Spleen (tissue), 7 donors: ENCODE measurements at regions not wholly inside any gene's neighbourhood (a gene's known extent, or its start where the extent isn't known, plus 50 kb on each side); places are given as distances from the start of the nearest gene placed in this dataset.

Source experiments
- POLR2A ChIP-seq, 3 donors: fragments of 450-650 bp; IDR thresholded peaks; one replicate each; pipeline ENCODE4 v1.5.1; 2017; ENCODE audit warnings: antibody characterized with exemption in 3 of 3, mild to moderate bottlenecking in 1 of 3
- POLR2AphosphoS5 ChIP-seq, 3 donors: sonication (generic); formaldehyde crosslinking; IDR thresholded peaks; one replicate each; pipeline ENCODE4 v1.5.1; 2017; ENCODE audit warnings: antibody characterized with exemption in 3 of 3
- TF ChIP-seq, protein P1 (sequence below), 11 experiments: fragments of 200-600 bp in 7 of 11; fragments of 450-650 bp in 4 of 11; sonication (generic) in 4 of 11; IDR thresholded peaks in 8 of 11; conservative IDR thresholded peaks in 3 of 11; 1 replicate in 7 of 11; 2 replicates in 4 of 11; pipeline versions ENCODE4 v1.4.0 to v1.8.0; 2016 to 2021; ENCODE audit warnings: antibody characterized with exemption in 11 of 11, inconsistent platforms in 4 of 11, mild to moderate bottlenecking in 1 of 11
- donor health status: DM: no; HTN: no; CAD: no; lungs with moderate emphysema.
- donor health status: DM: no; HTN: no; CAD: no.
- donor health status: DM: no; HTN: no; CAD: no.

DNA sequence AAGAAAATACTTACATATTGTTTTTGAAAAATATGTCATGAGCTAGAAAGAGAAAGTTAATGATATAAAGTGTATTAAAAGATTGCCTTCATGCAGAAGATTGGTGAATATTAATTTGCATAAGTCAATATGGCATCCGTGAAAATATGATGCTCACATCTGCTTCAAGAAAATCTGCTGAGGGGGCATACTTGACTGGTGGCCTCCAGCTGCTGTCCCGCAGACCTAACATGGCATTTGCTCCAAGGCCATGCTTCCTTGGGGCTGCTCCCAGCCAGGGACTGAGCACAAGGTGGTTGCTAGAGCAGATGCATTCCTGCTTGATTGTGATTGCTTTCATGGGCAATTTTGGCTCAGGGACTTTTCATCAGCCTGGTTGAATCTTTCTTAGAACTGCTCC, 133.8 kb downstream of the TTC6 start:
- TF ChIP-seq, protein P1, sequence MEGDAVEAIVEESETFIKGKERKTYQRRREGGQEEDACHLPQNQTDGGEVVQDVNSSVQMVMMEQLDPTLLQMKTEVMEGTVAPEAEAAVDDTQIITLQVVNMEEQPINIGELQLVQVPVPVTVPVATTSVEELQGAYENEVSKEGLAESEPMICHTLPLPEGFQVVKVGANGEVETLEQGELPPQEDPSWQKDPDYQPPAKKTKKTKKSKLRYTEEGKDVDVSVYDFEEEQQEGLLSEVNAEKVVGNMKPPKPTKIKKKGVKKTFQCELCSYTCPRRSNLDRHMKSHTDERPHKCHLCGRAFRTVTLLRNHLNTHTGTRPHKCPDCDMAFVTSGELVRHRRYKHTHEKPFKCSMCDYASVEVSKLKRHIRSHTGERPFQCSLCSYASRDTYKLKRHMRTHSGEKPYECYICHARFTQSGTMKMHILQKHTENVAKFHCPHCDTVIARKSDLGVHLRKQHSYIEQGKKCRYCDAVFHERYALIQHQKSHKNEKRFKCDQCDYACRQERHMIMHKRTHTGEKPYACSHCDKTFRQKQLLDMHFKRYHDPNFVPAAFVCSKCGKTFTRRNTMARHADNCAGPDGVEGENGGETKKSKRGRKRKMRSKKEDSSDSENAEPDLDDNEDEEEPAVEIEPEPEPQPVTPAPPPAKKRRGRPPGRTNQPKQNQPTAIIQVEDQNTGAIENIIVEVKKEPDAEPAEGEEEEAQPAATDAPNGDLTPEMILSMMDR (IDR thresholded peaks at IDR 0.05 in 8 of 11, conservative IDR thresholded peaks at IDR 0.05 in 3 of 11): no peak
- no peak for TF ChIP-seq POLR2AphosphoS5 (IDR thresholded peaks at IDR 0.05)
- TF ChIP-seq POLR2A (IDR thresholded peaks at IDR 0.05): no peak
